SJSA1 (cell line): ENCODE measurements at regions not wholly inside any gene's neighbourhood (a gene's known extent, or its start where the extent isn't known, plus 50 kb on each side); places are given as distances from the start of the nearest gene placed in this dataset.

Experiments
- DNase-seq, 2 experiments: peaks; one replicate each; pipeline ENCODE4 v3.0.0-alpha.2; 2015 to 2020; ENCODE audit warnings: low spot score in 2 of 2, low read depth in 1 of 2
- H3K27ac ChIP-seq: fragments of 250-450 bp; sonication (Bioruptor Pico); 2 replicates; pipeline ENCODE4 v1.5.1; 2020; ENCODE audit warnings: mild to moderate bottlenecking, moderate library complexity
- H3K27me3 ChIP-seq: fragments of 250-450 bp; sonication (Bioruptor Pico); replicated peaks from 2 replicates; pipeline ENCODE4 v1.5.1; 2020; ENCODE audit warnings: mild to moderate bottlenecking, moderate library complexity
- H3K36me3 ChIP-seq: fragments of 250-450 bp; sonication (Bioruptor Pico); 2 replicates; pipeline ENCODE4 v1.5.1; 2020; ENCODE audit warnings: mild to moderate bottlenecking
- H3K4me1 ChIP-seq: fragments of 250-450 bp; sonication (Bioruptor Pico); replicated peaks from 2 replicates; pipeline ENCODE4 v1.6.1; 2021; ENCODE audit warnings: mild to moderate bottlenecking
- H3K4me3 ChIP-seq: fragments of 250-450 bp; sonication (Bioruptor Pico); 2 replicates; pipeline ENCODE4 v1.5.1; 2020; ENCODE audit warnings: mild to moderate bottlenecking
- H3K9me3 ChIP-seq: fragments of 250-450 bp; sonication (Bioruptor Pico); replicated peaks from 2 replicates; pipeline ENCODE4 v1.5.1; 2020; ENCODE audit warnings: mild to moderate bottlenecking

DNA sequence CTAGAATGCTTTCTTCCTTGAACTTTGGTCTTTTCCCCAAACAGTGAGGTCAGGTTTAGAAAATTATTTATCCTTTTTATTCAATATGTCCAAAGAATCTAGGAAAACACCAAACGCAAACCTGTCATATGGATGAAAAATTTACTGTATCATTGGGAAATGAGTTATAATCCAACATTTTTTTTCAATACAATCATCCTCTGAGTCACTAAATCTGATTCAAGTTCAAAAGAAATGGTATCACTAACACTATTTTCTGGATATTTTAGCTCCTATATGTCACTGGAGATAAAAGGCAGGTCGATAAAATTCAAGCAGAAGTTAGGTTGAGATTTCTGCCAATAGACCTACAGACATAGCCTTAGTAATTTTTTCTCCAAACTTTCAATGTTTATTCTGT, 591.6 kb upstream of the AGTR1 start:
- H3K9me3 ChIP-seq: no peaks in the 10 kb centered on the region
- H3K4me1 ChIP-seq: no peaks in the 10 kb centered on the region
- no peak overlapping the region for H3K27ac ChIP-seq
- H3K27me3 ChIP-seq: no peaks in the 10 kb centered on the region
- H3K4me3 ChIP-seq: no peak overlapping the region
- no peaks in the 10 kb centered on the region for H3K36me3 ChIP-seq
- no peak for DNase-seq

DNA sequence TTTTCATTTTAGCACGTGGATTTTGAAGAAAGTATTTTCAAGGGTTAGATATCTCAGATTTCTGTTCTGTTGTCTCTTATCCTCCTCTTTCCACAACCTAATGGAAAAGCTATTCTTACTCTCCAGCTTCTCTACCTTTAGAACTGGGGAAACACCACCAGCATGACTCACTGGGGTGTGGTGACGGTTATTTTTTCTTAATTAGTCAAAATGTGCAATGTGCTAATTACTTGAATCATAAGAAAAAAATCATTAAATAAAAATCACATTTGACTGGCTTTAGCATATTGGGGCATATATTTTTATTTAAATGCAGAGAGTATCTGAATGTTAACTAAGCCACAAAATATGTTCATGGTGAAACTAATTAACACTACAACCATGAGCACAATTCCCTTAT, 570.7 kb upstream of the AGTR1 start:
- H3K9me3 ChIP-seq: no peaks in the 10 kb centered on the region
- no peak overlapping the region for H3K27ac ChIP-seq
- H3K4me1 ChIP-seq: no peaks in the 10 kb centered on the region
- no peak overlapping the region for H3K4me3 ChIP-seq
- H3K36me3 ChIP-seq: no peaks in the 10 kb centered on the region
- DNase-seq: no peak
- H3K27me3 ChIP-seq: no peaks in the 10 kb centered on the region

DNA sequence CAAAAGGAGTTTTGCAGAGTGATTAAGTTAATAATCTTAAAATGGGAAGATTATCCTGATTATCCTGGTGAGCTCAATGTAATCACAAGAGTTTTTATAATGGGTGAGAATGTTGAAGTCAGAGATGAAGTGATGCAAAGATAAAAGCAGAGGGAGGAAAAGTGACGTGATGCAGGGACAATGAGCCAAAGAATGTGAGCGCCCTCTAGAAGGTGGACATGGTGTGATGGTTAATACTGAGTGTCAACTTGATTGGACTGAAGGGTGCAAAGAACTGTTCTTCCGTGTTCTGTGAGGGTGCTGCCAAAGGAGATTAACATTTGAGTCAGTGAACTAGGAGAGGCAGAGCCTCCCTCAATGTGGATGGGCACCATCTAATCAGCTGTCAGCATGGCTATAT, 569.6 kb upstream of the AGTR1 start:
- H3K9me3 ChIP-seq: no peaks in the 10 kb centered on the region
- H3K27ac ChIP-seq: no peak overlapping the region
- H3K27me3 ChIP-seq: no peaks in the 10 kb centered on the region
- H3K4me3 ChIP-seq: no peak overlapping the region
- no peaks in the 10 kb centered on the region for H3K4me1 ChIP-seq
- H3K36me3 ChIP-seq: no peaks in the 10 kb centered on the region
- no peak for DNase-seq

DNA sequence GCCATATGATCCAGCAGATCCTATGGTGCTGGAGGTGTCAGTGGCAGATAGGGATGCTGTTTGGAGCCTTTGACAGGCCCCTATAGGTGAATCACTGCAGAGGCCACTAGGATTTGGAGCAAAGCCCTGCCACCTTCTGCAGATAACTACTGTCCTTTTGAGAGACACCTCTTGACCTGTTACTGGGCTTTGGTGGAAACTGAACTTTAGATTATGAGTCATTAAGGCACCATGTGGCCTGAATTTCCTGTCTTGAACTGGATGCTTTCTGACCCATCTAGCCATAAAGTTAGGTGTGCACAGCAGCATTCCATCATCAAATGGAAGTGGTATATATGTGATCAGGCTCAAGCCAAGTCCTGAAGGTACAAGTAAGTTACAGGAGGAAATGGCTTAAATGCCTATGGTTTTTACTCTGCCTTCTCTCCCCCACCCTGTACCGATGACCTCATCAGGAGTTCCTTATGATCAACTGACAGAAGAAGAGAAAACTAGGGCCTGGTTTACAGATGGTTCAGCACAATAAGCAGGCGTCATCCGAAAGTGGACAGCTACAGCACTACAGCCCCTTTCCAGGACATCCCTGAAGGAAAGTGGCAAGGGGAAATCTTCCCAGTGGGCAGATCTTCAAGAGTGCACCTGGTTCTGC, 565.6 kb upstream of the AGTR1 start:
- no peak for DNase-seq
- Histone ChIP-seq H3K9me3 (no peaks in the 10 kb centered on the region), H3K4me3 (no peak overlapping the region), H3K27me3 (no peaks in the 10 kb centered on the region), H3K4me1 (no peaks in the 10 kb centered on the region), H3K27ac (no peak overlapping the region), H3K36me3 (no peaks in the 10 kb centered on the region)

DNA sequence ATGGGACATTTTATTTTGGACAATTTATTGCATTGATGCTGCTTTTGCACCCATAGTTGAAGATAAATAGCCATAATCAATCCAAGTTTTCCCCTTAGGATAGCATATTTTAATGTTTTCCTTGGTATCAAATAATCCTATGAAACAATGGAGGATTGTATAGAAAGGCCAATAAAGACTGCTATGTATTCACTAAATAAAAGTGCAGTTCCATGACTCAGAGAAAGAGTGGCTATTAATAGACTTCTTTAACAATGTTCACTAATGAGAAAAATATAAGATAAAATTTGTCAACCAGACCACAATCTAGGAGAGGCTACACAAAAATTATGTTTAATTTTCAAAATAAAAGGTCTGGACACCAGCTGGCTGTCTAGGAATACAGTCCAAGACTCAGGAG, 560.9 kb upstream of the AGTR1 start:
- H3K36me3 ChIP-seq: no peaks in the 10 kb centered on the region
- H3K4me1 ChIP-seq: no peaks in the 10 kb centered on the region
- H3K27me3 ChIP-seq: no peaks in the 10 kb centered on the region
- no peak overlapping the region for H3K4me3 ChIP-seq
- H3K27ac ChIP-seq: no peak overlapping the region
- no peak for DNase-seq
- no peaks in the 10 kb centered on the region for H3K9me3 ChIP-seq

DNA sequence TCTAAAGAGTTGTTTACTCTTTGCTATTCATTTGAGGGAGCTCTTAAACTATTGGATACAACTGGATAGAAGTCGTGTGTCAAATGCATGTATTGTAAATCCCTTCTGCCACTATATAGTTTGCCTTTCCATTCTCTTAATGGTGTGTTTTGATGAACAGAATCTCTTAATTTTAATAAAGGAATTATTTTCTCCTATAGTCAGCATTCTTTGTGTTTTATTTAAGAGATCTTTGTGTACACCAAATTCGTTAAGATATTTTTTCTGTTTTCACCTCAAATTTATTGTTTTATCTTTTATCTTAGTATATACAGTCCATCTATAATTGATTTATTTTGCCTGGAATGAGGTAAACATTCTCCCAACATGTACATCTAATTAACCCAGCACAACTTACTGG, 551.5 kb upstream of the AGTR1 start:
- Histone ChIP-seq H3K27me3 (no peaks in the 10 kb centered on the region), H3K36me3 (no peaks in the 10 kb centered on the region), H3K9me3 (no peaks in the 10 kb centered on the region), H3K27ac (no peak overlapping the region), H3K4me3 (no peak overlapping the region), H3K4me1 (no peaks in the 10 kb centered on the region)
- DNase-seq: no peak

DNA sequence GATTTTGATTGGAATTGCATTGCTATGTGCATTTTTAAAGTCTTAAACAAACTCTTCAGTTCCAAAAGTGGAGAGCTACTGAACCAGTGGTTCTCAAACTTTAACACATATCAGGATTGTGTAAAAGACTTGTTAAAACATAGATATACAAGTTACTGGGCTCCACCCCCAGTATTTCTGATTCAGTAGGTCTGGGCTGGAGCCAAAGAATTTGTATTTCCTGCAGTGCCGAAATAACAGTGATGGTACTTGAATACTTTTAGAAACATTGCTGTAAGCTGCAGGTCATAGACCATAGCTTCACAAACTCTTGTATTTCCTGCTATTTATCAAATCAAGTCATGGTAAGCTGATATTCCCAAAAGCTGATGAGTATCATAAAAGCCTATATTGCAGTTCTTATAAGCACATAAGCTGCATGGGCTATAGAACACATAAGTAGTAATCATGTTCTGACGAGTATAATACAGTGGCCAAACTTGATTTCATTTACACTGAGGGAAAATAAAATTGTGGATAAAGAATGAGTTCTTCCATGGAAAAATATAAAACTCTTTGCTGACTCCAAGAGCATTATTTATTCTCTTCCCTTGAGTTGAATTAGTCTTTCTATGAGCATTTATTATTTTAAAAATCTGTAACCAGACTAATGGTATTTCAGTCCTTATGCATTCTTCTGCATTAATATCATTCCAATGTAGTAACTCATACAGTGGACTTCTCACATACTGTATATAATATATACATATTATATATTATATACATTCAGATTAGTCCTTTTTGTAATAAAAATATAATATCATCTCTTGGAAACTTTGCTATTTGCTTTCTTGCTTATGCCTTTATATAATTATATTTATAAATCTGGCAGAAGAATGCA, 550.5 kb upstream of the AGTR1 start:
- Histone ChIP-seq H3K9me3 (no peaks in the 10 kb centered on the region), H3K4me1 (no peaks in the 10 kb centered on the region), H3K36me3 (no peaks in the 10 kb centered on the region), H3K4me3 (no peak overlapping the region), H3K27ac (no peak overlapping the region), H3K27me3 (no peaks in the 10 kb centered on the region)
- no peak for DNase-seq

DNA sequence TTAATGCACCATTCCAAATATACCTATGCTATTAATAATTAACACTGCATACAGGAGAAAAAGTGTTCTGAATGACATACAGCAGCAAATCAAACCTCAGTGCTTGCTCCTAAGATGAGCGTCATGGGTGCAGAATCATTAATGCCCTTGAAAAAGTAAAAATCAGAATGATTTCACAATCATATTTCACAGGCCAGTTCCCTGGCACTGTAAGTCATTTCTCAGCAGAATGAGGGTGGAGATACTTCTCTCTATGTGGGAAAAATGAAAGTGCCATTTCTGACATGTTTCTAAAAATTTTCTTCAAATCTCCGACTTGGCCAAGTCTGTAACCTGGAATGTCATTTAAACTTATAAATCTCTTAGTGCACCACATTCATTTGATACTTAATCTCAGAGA, 549.8 kb upstream of the AGTR1 start:
- no peaks in the 10 kb centered on the region for H3K27me3 ChIP-seq
- no peak overlapping the region for H3K4me3 ChIP-seq
- no peaks in the 10 kb centered on the region for H3K36me3 ChIP-seq
- DNase-seq: no peak
- no peak overlapping the region for H3K27ac ChIP-seq
- no peaks in the 10 kb centered on the region for H3K4me1 ChIP-seq
- no peaks in the 10 kb centered on the region for H3K9me3 ChIP-seq

DNA sequence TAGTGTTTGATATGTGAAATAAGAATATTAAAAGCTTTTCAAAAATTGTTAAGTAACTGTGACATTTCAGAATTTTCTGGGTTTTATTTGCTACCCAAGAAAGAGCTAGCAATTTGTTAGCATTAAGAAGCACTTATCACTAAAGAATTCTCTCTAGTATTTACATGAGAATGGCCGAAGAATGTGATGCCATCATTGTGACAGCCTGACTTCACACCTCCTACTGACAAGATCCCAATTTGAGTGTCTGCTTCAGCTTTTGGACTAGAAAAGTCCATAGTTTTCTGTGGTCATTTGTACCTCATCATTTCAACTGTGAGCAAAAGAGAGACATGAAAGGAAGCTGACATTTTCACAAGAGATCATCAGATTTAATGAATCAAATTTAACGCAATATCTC, 548.1 kb upstream of the AGTR1 start:
- Histone ChIP-seq H3K4me1 (no peaks in the 10 kb centered on the region), H3K36me3 (no peaks in the 10 kb centered on the region)

DNA sequence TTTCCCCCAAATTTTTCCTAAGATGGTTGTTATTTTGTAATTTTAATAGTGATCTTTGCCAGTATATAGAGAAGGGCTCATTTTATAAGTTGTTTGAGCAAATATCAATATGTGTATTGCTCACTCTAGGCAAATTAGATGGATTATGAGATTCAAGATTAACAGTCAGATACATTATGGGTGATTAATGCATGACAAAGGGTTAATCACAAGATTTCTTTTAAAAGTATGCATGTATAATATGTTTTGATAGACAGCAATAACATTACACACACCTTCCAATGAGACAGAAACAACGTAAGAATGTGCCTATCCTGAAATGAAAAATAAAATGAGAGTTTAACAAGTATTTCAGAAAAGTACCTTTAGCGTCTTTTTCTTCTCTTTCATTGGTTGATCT, 547.6 kb upstream of the AGTR1 start:
- Histone ChIP-seq H3K36me3 (no peaks in the 10 kb centered on the region), H3K4me3 (no peak overlapping the region), H3K27ac (no peak overlapping the region), H3K9me3 (no peaks in the 10 kb centered on the region), H3K27me3 (no peaks in the 10 kb centered on the region), H3K4me1 (no peaks in the 10 kb centered on the region)
- DNase-seq: no peak

More for the DNA sequence above, 548.1 kb upstream of the AGTR1 start:
- no peak for DNase-seq
- H3K27me3 ChIP-seq: no peaks in the 10 kb centered on the region
- H3K9me3 ChIP-seq: no peaks in the 10 kb centered on the region
- H3K27ac ChIP-seq: no peak overlapping the region
- H3K4me3 ChIP-seq: no peak overlapping the region

DNA sequence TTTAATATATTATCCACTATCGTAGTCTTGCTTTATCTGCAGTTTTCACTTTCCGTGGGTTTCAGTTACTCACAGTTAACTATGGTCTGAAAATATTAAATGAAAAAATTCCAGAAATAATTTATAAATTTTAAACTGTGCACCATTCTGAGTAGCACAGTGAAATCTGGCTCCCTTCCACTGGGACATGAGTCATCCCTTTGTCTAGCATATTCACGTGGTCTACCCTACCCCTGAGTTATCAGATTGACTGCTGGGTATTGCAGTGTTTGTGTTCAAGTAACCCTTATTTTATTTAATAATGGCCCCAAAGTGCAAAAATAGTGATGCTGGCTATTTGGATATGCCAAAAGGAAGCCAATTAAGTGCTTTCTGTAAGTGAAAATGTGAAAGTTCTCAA, 539.5 kb upstream of the AGTR1 start:
- no peaks in the 10 kb centered on the region for H3K4me1 ChIP-seq
- H3K4me3 ChIP-seq: no peak overlapping the region
- DNase-seq: no peak
- H3K36me3 ChIP-seq: no peaks in the 10 kb centered on the region
- no peaks in the 10 kb centered on the region for H3K27me3 ChIP-seq
- no peaks in the 10 kb centered on the region for H3K9me3 ChIP-seq
- H3K27ac ChIP-seq: no peak overlapping the region

DNA sequence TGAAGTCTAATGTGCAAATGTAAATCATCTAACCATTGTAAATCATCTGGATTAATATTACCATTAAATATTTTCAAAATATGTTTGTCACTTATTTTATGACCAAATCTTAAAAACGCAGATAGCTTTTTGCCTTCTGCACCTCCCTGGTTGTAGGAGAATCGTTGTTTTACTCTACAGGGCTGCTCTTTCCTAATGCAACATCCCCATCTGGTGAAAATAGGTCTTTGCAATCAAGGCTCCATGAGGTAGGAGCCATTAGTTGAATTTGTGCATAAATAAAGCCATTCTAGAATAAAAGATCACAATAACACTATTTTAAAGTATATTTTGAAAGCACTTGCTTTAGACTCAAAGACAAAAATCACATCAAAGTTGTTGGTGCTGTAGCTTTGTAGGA, 535.6 kb upstream of the AGTR1 start:
- no peaks in the 10 kb centered on the region for H3K36me3 ChIP-seq
- no peak overlapping the region for H3K27ac ChIP-seq
- no peaks in the 10 kb centered on the region for H3K9me3 ChIP-seq
- H3K4me3 ChIP-seq: no peak overlapping the region
- DNase-seq: no peak
- H3K27me3 ChIP-seq: no peaks in the 10 kb centered on the region
- H3K4me1 ChIP-seq: no peaks in the 10 kb centered on the region

DNA sequence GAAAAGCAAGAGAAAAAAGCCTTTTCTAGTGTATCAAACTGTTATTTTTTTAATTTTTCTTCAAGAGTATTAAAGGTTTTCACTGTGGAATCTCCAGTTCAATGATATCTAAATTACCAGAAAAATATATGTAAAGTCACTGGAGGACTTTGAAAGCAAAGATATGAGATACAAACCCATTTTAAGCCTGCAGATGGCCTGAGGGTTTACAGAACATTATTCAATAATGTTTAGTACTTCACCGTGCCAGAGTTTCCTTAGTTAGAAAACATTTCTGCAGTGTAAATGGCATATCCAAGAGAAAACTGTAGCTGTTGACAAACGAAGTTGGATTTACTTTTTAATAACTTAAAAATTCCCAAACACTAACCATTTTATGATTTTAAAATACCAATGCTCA, 529.4 kb upstream of the AGTR1 start:
- DNase-seq: no peak
- Histone ChIP-seq H3K27ac (no peak overlapping the region), H3K36me3 (no peaks in the 10 kb centered on the region), H3K4me1 (no peaks in the 10 kb centered on the region), H3K4me3 (no peak overlapping the region), H3K27me3 (no peaks in the 10 kb centered on the region), H3K9me3 (no peaks in the 10 kb centered on the region)

DNA sequence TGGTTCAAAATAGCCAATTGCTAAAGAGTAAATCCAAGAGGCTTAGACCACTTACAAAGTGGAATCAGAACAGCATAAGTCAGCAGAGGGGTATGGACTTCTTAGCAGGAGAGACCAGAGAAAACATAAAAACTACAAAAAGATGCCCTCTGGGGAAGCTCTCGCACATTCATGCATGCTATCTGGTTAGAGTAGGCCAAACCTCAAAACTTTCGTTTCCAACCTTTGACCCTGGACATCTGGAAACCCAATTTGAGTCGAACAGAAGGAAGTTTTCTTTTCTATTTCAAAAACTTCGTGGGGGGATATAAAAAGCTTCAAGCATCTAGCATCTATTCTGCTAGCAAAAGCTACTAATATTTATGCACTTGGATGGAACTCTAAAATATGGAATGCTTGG, 523.9 kb upstream of the AGTR1 start:
- no peak for DNase-seq
- H3K9me3 ChIP-seq: no peaks in the 10 kb centered on the region
- H3K4me3 ChIP-seq: no peak overlapping the region
- H3K27me3 ChIP-seq: no peaks in the 10 kb centered on the region
- H3K4me1 ChIP-seq: no peaks in the 10 kb centered on the region
- no peak overlapping the region for H3K27ac ChIP-seq
- no peaks in the 10 kb centered on the region for H3K36me3 ChIP-seq
